ENCODE measurements at regions not wholly inside any gene's neighbourhood (a gene's known extent, or its start where the extent isn't known, plus 50 kb on each side); places are given as distances from the start of the nearest gene placed in this dataset.

GRCh38 chr11:116171271-116172140, 601.3 kb downstream of the BUD13 start:
- CTCF ChIA-PET, result interaction anchor here (0.6 to 0.7 kb wide), 2 partner anchors 846 to 992 kb away, joined by 3 to 4 read pairs; no protein-coding TSS in a partner anchor
- DNase-seq (ENCODE audit: low spot score), result no peak
- H3K27ac ChIP-seq, result no peak overlapping the region
- TF ChIP-seq, protein P1, sequence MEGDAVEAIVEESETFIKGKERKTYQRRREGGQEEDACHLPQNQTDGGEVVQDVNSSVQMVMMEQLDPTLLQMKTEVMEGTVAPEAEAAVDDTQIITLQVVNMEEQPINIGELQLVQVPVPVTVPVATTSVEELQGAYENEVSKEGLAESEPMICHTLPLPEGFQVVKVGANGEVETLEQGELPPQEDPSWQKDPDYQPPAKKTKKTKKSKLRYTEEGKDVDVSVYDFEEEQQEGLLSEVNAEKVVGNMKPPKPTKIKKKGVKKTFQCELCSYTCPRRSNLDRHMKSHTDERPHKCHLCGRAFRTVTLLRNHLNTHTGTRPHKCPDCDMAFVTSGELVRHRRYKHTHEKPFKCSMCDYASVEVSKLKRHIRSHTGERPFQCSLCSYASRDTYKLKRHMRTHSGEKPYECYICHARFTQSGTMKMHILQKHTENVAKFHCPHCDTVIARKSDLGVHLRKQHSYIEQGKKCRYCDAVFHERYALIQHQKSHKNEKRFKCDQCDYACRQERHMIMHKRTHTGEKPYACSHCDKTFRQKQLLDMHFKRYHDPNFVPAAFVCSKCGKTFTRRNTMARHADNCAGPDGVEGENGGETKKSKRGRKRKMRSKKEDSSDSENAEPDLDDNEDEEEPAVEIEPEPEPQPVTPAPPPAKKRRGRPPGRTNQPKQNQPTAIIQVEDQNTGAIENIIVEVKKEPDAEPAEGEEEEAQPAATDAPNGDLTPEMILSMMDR (conservative IDR thresholded peaks at IDR 0.05; ENCODE audit: low read depth), result no peak
- POLR2A ChIA-PET (ENCODE audit: low non-redundant PET), result no interaction called here

GRCh38 chr11:116170526-116171120, 602.2 kb downstream of the BUD13 start:
- TF ChIP-seq, protein P1 (conservative IDR thresholded peaks at IDR 0.05; ENCODE audit: low read depth), result no peak
- POLR2A ChIA-PET (ENCODE audit: low non-redundant PET), result no interaction called here
- CTCF ChIA-PET, result interaction anchor here (0.5 to 0.7 kb wide), 3 partner anchors 32 to 992 kb away, joined by 3 to 4 read pairs (median 3); no protein-coding TSS in a partner anchor
- DNase-seq (ENCODE audit: low spot score), result no peak
- H3K27ac ChIP-seq, result no peak overlapping the region

DNA sequence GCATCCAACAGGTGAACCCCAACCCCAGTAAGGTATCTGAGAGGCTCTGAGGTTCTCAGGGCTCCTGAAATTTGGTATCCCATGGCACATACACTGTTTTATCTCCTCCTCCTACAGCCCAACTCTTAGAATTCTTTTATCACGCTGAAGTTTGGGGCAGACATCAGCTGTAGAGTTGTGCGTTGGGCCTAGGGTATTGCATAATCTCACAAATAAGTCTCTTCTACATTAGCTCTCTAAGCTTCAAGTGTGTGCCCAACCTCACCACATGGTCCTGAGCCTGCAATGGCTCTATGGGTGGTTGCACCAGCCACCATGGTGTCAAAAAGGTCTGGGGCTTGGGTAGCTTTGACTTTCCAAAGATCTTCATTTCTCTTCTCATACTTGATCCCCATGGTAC, 603.0 kb downstream of the BUD13 start:
- TF ChIP-seq, protein P1 (conservative IDR thresholded peaks at IDR 0.05; ENCODE audit: low read depth), result no peak
- ChIA-PET CTCF (no interaction called here), POLR2A (ENCODE audit: low non-redundant PET) (no interaction called here)
- no peak for DNase-seq (ENCODE audit: low spot score)
- H3K27ac ChIP-seq, result no peak overlapping the region

DNA sequence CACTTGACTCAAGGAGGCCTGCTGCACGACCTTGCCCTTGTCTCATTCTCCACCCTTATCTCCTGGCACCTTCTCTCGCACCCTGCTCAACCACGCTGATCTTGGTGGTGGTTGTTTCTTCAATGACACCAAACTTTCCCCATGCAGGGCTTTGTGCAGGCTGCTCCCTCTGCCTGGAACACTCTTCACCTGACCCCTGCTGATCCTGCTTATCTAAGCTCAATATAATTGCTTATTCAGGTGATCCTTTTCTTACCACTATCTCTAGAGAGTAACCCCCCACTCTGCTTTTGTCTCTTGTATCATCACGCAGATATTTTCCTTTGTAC, 604.4 kb downstream of the BUD13 start:
- CTCF ChIA-PET, result no interaction called here
- TF ChIP-seq, protein P1 (conservative IDR thresholded peaks at IDR 0.05; ENCODE audit: low read depth), result no peak
- no peak for DNase-seq (ENCODE audit: low spot score)
- POLR2A ChIA-PET (ENCODE audit: low non-redundant PET), result no interaction called here
- H3K27ac ChIP-seq, result no peak overlapping the region

DNA sequence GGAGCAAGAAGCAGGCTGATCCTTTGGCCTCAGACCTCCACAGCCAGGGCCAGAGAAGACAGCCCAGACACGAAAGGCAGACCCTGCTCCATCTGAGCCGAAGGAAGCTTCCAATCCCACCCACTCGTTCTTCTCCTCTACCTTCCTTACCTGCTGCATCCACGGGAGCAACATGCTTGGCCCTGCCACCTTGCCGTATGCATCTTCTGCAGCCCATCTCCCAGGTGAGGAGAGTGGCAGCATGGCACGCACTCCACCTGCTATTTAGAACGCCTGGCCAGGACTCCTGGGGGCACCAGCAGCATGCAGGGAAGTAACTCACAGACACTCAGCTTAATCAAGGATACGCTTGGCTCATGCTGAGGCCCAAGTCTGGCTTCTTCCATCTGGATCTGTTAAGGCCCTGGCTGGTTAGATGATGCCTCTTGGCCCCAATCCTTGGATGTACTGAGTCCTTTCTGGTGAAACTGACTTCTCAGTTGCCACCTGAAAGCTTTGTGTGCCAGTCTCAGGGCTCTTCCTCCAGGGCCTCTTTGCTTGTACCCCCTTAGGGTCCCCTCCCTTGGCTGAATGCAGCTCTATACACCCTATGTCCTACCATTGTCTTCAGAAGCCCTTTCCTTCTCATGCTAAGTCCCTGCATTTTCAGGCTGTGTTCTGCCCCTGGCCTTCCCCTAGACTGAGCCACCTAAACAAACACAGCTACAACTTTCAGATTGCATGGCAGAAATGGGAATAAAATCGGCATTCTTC, 604.9 kb downstream of the BUD13 start:
- no peak for DNase-seq (ENCODE audit: low spot score)
- CTCF ChIA-PET, result interaction anchor here (0.6 kb wide), 1 partner anchor 38 kb away, joined by 3 read pairs; no protein-coding TSS in a partner anchor
- TF ChIP-seq, protein P1 (conservative IDR thresholded peaks at IDR 0.05; ENCODE audit: low read depth), result no peak
- H3K27ac ChIP-seq, result no peak overlapping the region
- POLR2A ChIA-PET (ENCODE audit: low non-redundant PET), result no interaction called here
